Skin of body (tissue), 1 donor: ENCODE measurements at regions not wholly inside any gene's neighbourhood (a gene's known extent, or its start where the extent isn't known, plus 50 kb on each side); places are given as distances from the start of the nearest gene placed in this dataset.
"Not testable (repeated sequence)": the region's sequence is repeated elsewhere in the genome, so short reads cannot be mapped to it uniquely, and the experiment has no call there.

Experiments
- DNase-seq: peaks from one replicate; lab custom pipeline; 2025; lab: John Stamatoyannopoulos, UW

GRCh38 chr7:131649003-131649541, 92.6 kb upstream of the PODXL start:
- no peak for DNase-seq

- DNase-seq = no peak
Measured at GRCh38 chr7:131648491-131648890, 92.1 kb upstream of the PODXL start.

- DNase-seq = no peak
Measured at GRCh38 chr7:131646203-131646602, 89.8 kb upstream of the PODXL start.

GRCh38 chr7:131642429-131642828, 86.0 kb upstream of the PODXL start:
- DNase-seq = no peak

- DNase-seq = no peak
Measured at GRCh38 chr7:131640686-131641085, 84.3 kb upstream of the PODXL start.

GRCh38 chr7:131638641-131639430, 82.4 kb upstream of the PODXL start:
- no peak for DNase-seq

- DNase-seq = no peak
Measured at GRCh38 chr7:131637859-131638258, 81.4 kb upstream of the PODXL start.

- DNase-seq = no peak
Measured at GRCh38 chr7:131636092-131636491, 79.7 kb upstream of the PODXL start.

GRCh38 chr7:131634197-131634596, 77.8 kb upstream of the PODXL start:
- not testable (repeated sequence) for DNase-seq

GRCh38 chr7:131633342-131633843, 77.0 kb upstream of the PODXL start:
- no peak for DNase-seq

GRCh38 chr7:131630427-131630826, 74.0 kb upstream of the PODXL start:
- no peak for DNase-seq

- DNase-seq = no peak
Measured at GRCh38 chr7:131629217-131629882, 72.9 kb upstream of the PODXL start.

- no peak for DNase-seq
Measured at GRCh38 chr7:131628634-131629033, 72.2 kb upstream of the PODXL start.

- no peak for DNase-seq
Measured at GRCh38 chr7:131627735-131628190, 71.3 kb upstream of the PODXL start.

- DNase-seq = no peak
Measured at GRCh38 chr7:131626643-131627042, 70.2 kb upstream of the PODXL start.

- DNase-seq = no peak
Measured at GRCh38 chr7:131625817-131626372, 69.5 kb upstream of the PODXL start.

- DNase-seq = not testable (repeated sequence)
Measured at GRCh38 chr7:131625345-131625744, 68.9 kb upstream of the PODXL start.

GRCh38 chr7:131624536-131624935, 68.1 kb upstream of the PODXL start:
- no peak for DNase-seq

- DNase-seq = no peak
Measured at GRCh38 chr7:131623154-131623553, 66.7 kb upstream of the PODXL start.

- DNase-seq = no peak
Measured at GRCh38 chr7:131621652-131622051, 65.2 kb upstream of the PODXL start.

GRCh38 chr7:131620673-131621609, 64.5 kb upstream of the PODXL start:
- no peak for DNase-seq
